Small intestine (tissue), 7 donors: ENCODE measurements at regions not wholly inside any gene's neighbourhood (a gene's known extent, or its start where the extent isn't known, plus 50 kb on each side); places are given as distances from the start of the nearest gene placed in this dataset.
A peak's percentile ranks its signal among the peaks of the same experiment; 100 is the strongest.
"Not testable (repeated sequence)": the region's sequence is repeated elsewhere in the genome, so short reads cannot be mapped to it uniquely, and the experiment has no call there.

ENCODE experiments used
- DNase-seq, 2 donors: peaks; one replicate each; pipeline versions ENCODE4 v3.0.0 to v3.0.0-alpha.2; 2013
- FAIRE-seq: peaks from 2 replicates; lab custom pipeline; 2012; peaks lifted over from hg19 to GRCh38; lab: Jason Lieb, UNC
- H3K27ac ChIP-seq, 3 donors: one replicate each; pipeline ENCODE4 v1.5.1; 2013; ENCODE audit warnings: low read length in 2 of 3, mild to moderate bottlenecking in 2 of 3, control low read depth in 1 of 3, inconsistent platforms in 1 of 3, low read depth in 1 of 3, moderate library complexity in 1 of 3
- H3K27me3 ChIP-seq, 3 donors: one replicate each; pipeline ENCODE4 v1.6.1; 2013; ENCODE audit warnings: low read length in 3 of 3, inconsistent platforms in 1 of 3; ENCODE audit not compliant: control insufficient read depth in 3 of 3, insufficient read depth in 3 of 3
- H3K36me3 ChIP-seq, 3 donors: one replicate each; pipeline ENCODE4 v1.6.1; 2013; ENCODE audit warnings: low read length in 3 of 3, inconsistent platforms in 1 of 3, low read depth in 1 of 3, mild to moderate bottlenecking in 1 of 3, moderate library complexity in 1 of 3; ENCODE audit not compliant: control insufficient read depth in 3 of 3, insufficient read depth in 2 of 3
- H3K4me1 ChIP-seq, 3 donors: one replicate each; pipeline ENCODE4 v1.6.1; 2013; ENCODE audit warnings: low read length in 2 of 3, inconsistent platforms in 1 of 3, low read depth in 1 of 3, mild to moderate bottlenecking in 1 of 3, moderate library complexity in 1 of 3; ENCODE audit not compliant: control insufficient read depth in 3 of 3, insufficient read depth in 2 of 3
- H3K4me3 ChIP-seq, 3 donors: one replicate each; pipeline ENCODE4 v1.5.1; 2013; ENCODE audit warnings: low read length in 3 of 3, control low read depth in 1 of 3, inconsistent platforms in 1 of 3, low read depth in 1 of 3, mild to moderate bottlenecking in 1 of 3, moderate library complexity in 1 of 3
- H3K9me3 ChIP-seq, 2 donors: one replicate each; pipeline ENCODE4 v1.6.1; 2013; ENCODE audit warnings: low read depth in 1 of 2, low read length in 1 of 2; ENCODE audit not compliant: control insufficient read depth in 2 of 2, insufficient read depth in 1 of 2
- WGBS, 3 donors: extraction: QIAGEN DNeasy Blood & Tissue Kit; methylation state at CpG; one replicate each; pipeline ENCODE4 v1.1.7; 2013; 5-methylcytosine and 5-hydroxymethylcytosine counted together
- donor health status: healthy with polysubstance abuse.
- donor health status: control.
- donor health status: control.
- donor health status: Bipolar disorder and iron deficiency.
- donor health status: healthy.

GRCh38 chr2:39994151-39994550, 215.1 kb upstream of the THUMPD2 start:
- no peaks in the 10 kb centered on the region for H3K27me3 ChIP-seq
- H3K36me3 ChIP-seq = no peaks in the 10 kb centered on the region
- no peak overlapping the region for H3K27ac ChIP-seq
- H3K4me1 ChIP-seq = no peaks in the 10 kb centered on the region
- H3K4me3 ChIP-seq = no peak overlapping the region
- no peak for FAIRE-seq
- no peak for DNase-seq
- H3K9me3 ChIP-seq = no peaks in the 10 kb centered on the region

GRCh38 chr2:39991298-39991697, 212.2 kb upstream of the THUMPD2 start:
- DNase-seq (no peak), FAIRE-seq (no peak)
- Histone ChIP-seq H3K4me1 (no peaks in the 10 kb centered on the region), H3K36me3 (no peaks in the 10 kb centered on the region), H3K9me3 (no peaks in the 10 kb centered on the region), H3K27me3 (no peaks in the 10 kb centered on the region), H3K4me3 (no peak overlapping the region), H3K27ac (no peak overlapping the region)
- WGBS, 3 donors = 46 to 48% (median 46%) methylated on average over 2 of the region's 2 CpGs

- Histone ChIP-seq H3K27me3 (no peaks in the 10 kb centered on the region), H3K27ac (no peak overlapping the region), H3K36me3 (no peaks in the 10 kb centered on the region), H3K9me3 (no peaks in the 10 kb centered on the region), H3K4me1 (no peaks in the 10 kb centered on the region), H3K4me3 (no peak overlapping the region)
- FAIRE-seq = no peak
- WGBS, 3 donors = 27 to 69% (median 49%) methylated on average over 2 of the region's 2 CpGs
- peak in 1 of 2 donors; percentile 13 for DNase-seq
Measured at GRCh38 chr2:39990335-39990900, 211.4 kb upstream of the THUMPD2 start.

- Histone ChIP-seq H3K4me1 (no peaks in the 10 kb centered on the region), H3K27me3 (no peaks in the 10 kb centered on the region), H3K36me3 (no peaks in the 10 kb centered on the region), H3K9me3 (no peaks in the 10 kb centered on the region), H3K27ac (no peak overlapping the region), H3K4me3 (no peak overlapping the region)
- no peak for DNase-seq
- FAIRE-seq = no peak
- WGBS, 3 donors = 36 to 78% (median 43%) methylated on average over 3 of the region's 3 CpGs
Measured at GRCh38 chr2:39989888-39990287, 210.8 kb upstream of the THUMPD2 start.

- DNase-seq (no peak), FAIRE-seq (no peak)
- Histone ChIP-seq H3K27ac (no peak overlapping the region), H3K4me3 (no peak overlapping the region), H3K4me1 (no peaks in the 10 kb centered on the region), H3K9me3 (no peaks in the 10 kb centered on the region), H3K36me3 (no peaks in the 10 kb centered on the region), H3K27me3 (no peaks in the 10 kb centered on the region)
- WGBS, 3 donors = 63 to 75% (median 65%) methylated on average over 3 of the region's 3 CpGs
Measured at GRCh38 chr2:39981883-39982311, 202.8 kb upstream of the THUMPD2 start.

- no peak for DNase-seq
- no peaks in the 10 kb centered on the region for H3K36me3 ChIP-seq
- FAIRE-seq = no peak
Measured at GRCh38 chr2:39975476-39976020, 196.5 kb upstream of the THUMPD2 start.

GRCh38 chr2:39968037-39968436, 189.0 kb upstream of the THUMPD2 start:
- H3K4me3 ChIP-seq = no peak overlapping the region

More at GRCh38 chr2:39975476-39976020, 196.5 kb upstream of the THUMPD2 start:
- Histone ChIP-seq H3K27me3 (no peaks in the 10 kb centered on the region), H3K27ac (peak overlapping the region in 1 of 3 donors; percentile 31), H3K4me1 (no peaks in the 10 kb centered on the region), H3K9me3 (no peaks in the 10 kb centered on the region), H3K4me3 (no peak overlapping the region)
- 57 to 69% (median 62%) methylated on average over 3 of the region's 3 CpGs for WGBS, 3 donors

GRCh38 chr2:39960681-39961080, 181.6 kb upstream of the THUMPD2 start:
- H3K9me3 ChIP-seq, FAIRE-seq, H3K4me3 ChIP-seq, DNase-seq, H3K36me3 ChIP-seq, H3K4me1 ChIP-seq, H3K27me3 ChIP-seq, H3K27ac ChIP-seq: not testable (repeated sequence)
- WGBS, 3 donors = 77 to 85% (median 78%) methylated on average over 7 of the region's 7 CpGs

More at GRCh38 chr2:39968037-39968436, 189.0 kb upstream of the THUMPD2 start:
- H3K27me3 ChIP-seq = no peaks in the 10 kb centered on the region
- no peaks in the 10 kb centered on the region for H3K4me1 ChIP-seq
- no peaks in the 10 kb centered on the region for H3K36me3 ChIP-seq
- 62 to 88% (median 75%) methylated on average over 1 of the region's 1 CpG for WGBS, 3 donors
- H3K27ac ChIP-seq = no peak overlapping the region
- H3K9me3 ChIP-seq = peaks cover 0 to 4% of the 10 kb centered on the region in 2 donors
- no peak for DNase-seq
- FAIRE-seq = no peak

GRCh38 chr2:39954346-39954745, 175.3 kb upstream of the THUMPD2 start:
- no peaks in the 10 kb centered on the region for H3K4me1 ChIP-seq
- no peak overlapping the region for H3K4me3 ChIP-seq
- no peak overlapping the region for H3K27ac ChIP-seq
- H3K27me3 ChIP-seq = no peaks in the 10 kb centered on the region
- DNase-seq = no peak
- no peaks in the 10 kb centered on the region for H3K9me3 ChIP-seq
- FAIRE-seq = no peak
- H3K36me3 ChIP-seq = no peaks in the 10 kb centered on the region
